DND-41 (cell line): ENCODE measurements at regions not wholly inside any gene's neighbourhood (a gene's known extent, or its start where the extent isn't known, plus 50 kb on each side); places are given as distances from the start of the nearest gene placed in this dataset.

ENCODE experiments used
- CTCF ChIP-seq: IDR thresholded peaks from 2 replicates; pipeline ENCODE4 v1.5.1; 2012; ENCODE audit warnings: borderline replicate concordance, low read length, moderate library complexity, mild to moderate bottlenecking; ENCODE audit not compliant: poor library complexity, severe bottlenecking; ENCODE audit errors: extremely low read depth
- EZH2 ChIP-seq: IDR thresholded peaks from 3 replicates; pipeline ENCODE4 v1.6.1; 2012; ENCODE audit warnings: borderline replicate concordance, low read depth, mild to moderate bottlenecking, moderate library complexity, low read length, inconsistent platforms; ENCODE audit not compliant: severe bottlenecking

DNA sequence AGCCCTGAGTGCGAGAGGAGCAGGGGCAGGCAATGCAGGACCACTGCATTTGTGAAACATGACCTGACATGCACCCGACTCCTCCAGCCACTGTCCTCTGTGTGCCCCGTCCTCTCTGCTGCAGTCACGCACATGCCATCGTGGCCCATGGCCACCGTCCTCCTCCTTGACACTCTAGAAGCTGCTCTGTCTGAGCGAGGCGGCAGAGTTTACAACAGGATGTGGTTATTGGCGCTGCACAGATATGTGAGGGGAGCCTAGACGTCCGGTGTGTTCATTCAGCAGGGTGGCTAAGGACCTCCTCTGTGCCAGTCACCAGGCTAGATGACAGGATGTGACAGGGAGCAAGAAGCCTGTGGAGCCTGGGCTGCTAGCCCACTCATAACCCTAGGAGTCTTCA is 277.8 kb downstream of the FOXO1 start:
- TF ChIP-seq CTCF (no peak), EZH2 (no peak)
